CD4-positive, alpha-beta T cell treated with Interleukin-17A for 4 hours (primary cell): ENCODE measurements at regions not wholly inside any gene's neighbourhood (a gene's known extent, or its start where the extent isn't known, plus 50 kb on each side); places are given as distances from the start of the nearest gene placed in this dataset.

Experiments used
- DNase-seq: peaks from one replicate; pipeline ENCODE4 v3.0.0-alpha.2; 2020; ENCODE audit warnings: mixed read lengths

DNA sequence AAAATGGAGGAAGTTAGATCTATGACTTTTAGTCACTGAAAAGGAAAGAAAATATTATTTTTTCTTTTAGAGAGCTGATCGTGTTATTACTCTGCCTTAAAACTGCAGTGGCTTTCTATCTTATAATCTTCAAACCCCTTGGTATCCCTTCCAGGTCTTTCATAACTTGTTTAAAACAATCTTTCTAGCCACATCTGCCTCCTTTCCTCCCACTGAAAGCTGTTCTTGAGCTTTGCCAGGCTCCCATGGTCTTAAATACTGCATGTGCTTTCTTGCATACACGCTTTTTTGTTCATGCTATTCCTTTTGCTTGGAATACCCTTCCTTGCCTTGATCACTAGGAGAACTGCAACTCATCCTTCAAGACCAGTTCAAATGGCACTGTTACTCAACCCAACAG lies 65.9 kb upstream of the GADD45A start:
- DNase-seq, result no peak

GRCh38 chr1:67623906-67624305 lies 61.1 kb upstream of the GADD45A start:
- no peak for DNase-seq

- no peak for DNase-seq
These were observed 60.3 kb upstream of the GADD45A start for GRCh38 chr1:67624680-67625079.

DNA sequence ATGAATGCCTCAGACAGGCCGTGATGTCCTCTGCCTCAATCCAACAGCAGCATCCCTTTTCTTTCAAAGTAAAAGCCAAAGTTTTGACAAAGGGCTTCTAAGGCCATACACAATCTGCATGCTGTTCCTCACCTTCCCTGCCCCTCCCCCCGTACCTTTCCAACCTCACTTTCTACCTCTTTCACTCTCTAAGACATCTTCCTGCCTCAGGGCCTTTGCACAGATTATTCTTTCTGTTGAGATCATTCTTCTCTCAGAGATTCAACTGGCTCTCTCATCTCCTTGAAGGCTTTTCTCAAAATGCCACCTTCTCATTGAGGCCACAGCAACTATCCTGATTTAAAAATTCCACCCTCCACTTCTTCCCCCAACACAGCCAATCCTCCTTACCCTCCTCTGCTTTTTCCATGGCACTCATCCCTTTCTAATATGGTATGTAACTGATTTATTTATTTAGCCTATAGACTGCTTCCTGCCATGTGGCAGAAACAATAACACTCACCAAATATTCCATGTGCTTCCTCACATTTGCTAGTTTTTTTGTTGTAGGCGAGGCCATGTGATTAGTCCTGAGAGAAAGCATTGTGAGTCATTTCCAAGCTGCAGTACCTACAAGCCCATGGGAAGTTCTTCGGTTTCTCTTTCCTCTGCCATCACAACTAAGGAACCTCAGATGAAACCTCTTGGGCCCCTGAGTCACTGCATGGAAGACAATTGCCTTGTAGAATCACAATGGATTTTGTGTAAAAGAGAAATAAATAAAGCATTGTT lies 58.7 kb upstream of the GADD45A start:
- DNase-seq, result no peak

GRCh38 chr1:67626861-67627235 lies 58.2 kb upstream of the GADD45A start:
- no peak for DNase-seq

DNA sequence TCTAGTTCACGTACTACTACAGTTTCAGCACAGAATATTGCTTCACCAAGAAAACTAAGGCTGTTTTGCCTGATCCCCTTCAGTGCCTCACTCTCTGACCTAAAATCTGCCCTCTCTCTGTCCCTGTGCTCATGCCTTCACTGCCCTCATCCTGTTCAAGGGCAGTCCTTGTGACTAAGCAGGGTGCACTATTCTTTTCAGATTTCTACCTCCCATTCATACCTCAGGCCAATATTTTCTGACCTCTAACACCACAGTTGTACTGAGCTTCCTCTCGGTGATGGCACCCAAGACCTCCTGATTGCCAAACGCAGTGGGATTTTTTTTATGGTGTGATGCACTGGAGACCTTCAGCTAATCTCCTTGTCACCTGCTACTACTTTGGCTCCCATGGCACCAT lies 57.7 kb upstream of the GADD45A start:
- no peak for DNase-seq

- DNase-seq, result no peak
These were observed 57.1 kb upstream of the GADD45A start for GRCh38 chr1:67627906-67628305.

DNA sequence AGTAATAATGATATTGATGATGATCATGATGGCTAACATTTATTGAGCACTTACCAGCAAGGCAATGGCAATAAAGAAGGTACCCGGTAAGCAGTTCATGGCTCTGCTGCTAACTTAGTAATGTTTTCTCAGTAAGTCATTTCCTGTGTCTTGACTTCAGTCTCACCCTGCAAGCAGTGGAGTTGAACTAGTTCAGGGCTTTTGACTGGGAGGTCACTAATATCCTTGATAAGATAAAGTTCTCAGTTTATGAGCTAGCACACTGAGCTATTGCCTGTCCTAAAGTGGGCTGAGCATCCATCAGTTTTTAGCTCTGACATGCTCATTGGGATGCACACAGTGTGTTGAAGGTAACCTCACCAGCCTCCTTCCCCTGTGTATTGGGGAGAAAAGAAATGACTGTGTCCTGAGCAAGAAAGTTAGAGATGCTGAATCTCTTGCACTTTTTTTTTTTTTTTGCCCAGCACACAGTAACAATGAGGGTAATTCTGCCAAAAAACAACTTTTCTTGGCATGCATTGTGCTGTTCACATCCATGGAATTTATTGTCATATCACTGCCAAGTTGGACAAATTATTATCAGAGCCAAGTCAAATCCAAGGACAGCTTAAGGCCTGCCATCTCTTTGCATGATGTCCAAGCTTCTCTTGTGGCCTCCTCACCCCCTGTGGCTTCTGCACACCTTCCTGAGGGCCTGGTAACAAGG lies 55.5 kb upstream of the GADD45A start:
- no peak for DNase-seq

- no peak for DNase-seq
These were observed 54.5 kb upstream of the GADD45A start for GRCh38 chr1:67630438-67631045.

- no peak for DNase-seq
These were observed 52.6 kb upstream of the GADD45A start for GRCh38 chr1:67632356-67632755.

DNA sequence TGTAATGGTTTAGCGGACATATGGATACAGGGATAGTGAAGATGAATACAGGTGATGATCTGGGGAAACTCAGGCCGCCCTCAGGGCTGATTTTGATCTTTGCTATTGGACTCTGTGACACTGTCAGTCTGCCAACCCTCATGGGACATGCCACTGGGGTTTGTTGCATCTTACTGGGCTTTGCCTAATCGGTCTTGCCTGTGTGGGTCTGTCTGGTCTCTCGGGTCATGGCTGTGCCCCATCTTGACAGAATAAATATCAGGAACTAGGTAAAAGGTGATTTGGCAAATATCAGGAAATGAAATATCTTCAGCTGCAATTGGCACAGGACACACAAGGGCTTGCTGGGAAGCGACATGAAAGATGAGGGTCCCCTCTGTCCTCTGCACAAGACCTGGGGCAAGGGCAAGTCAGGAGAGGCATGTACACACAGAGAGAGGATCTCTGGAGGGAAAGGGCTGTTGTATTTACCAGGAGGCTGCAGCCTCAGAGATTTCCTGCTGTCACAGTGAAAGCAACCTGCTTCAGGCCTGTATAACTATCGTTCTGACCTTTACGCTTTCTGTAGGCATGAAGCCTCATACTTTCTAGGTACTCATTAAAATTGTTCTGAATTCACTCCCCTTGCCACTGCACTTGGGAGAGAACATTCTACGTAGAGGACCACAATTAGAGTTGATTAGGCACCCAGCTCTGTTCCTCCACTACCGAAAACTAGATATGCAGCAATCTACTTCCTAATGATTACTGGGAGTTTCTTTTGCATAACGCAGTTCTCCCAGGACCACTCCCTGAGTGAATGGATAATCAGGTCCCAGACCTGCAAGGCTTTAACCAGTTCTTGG lies 52.0 kb upstream of the GADD45A start:
- DNase-seq, result no peak

GRCh38 chr1:67634396-67634935 lies 50.5 kb upstream of the GADD45A start:
- DNase-seq, result no peak

DNA sequence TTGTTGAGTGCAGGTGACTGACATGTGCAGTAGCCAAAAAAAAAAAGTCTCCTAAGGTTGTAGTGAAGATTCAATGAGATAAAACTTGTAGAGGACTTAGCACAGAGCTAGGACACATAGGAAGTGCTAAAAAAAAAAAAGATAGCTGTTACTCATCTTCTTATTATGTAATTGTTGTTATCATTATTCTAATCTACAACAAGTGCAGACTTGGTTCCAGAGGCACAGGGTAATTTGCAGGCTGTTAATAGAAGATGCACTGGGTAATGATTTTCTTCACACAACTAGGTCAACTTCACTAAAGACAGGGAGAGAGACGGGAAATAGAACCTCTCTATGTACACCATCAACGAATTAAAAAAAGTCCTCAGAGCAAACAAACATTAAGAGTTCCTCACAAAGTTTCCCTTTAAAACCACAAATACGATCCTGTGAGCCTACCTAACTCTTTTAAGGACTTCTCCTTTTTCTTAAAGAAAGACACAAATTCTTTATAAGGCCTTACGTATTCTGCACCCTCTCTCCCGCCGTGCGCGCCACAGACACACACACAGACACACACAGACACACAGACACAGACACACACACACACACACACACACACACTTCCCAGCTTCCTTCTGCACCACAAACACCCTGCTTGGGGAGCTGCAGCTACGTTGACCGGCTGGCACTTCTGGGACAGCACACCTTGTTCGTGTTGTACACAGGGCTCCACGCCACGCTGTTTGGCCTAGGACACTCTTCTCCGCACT lies 49.8 kb upstream of the GADD45A start:
- no peak for DNase-seq
